ENCODE measurements at regions not wholly inside any gene's neighbourhood (a gene's known extent, or its start where the extent isn't known, plus 50 kb on each side); places are given as distances from the start of the nearest gene placed in this dataset.

GRCh38 chr13:85249151-85249550, 550.1 kb downstream of the SLITRK6 start:
- Mint-ChIP-seq H3K36me3 (peaks cover 8% of the 10 kb centered on the region), H3K9me3 (peaks cover 9% of the 10 kb centered on the region), H3K4me1 (no peaks in the 10 kb centered on the region), H3K4me3 (no peak overlapping the region), H3K27me3 (ENCODE audit: low read depth) (no peaks in the 10 kb centered on the region), H3K27ac (no peak overlapping the region)
- no peak for DNase-seq (ENCODE audit: low spot score)
- TF ChIP-seq JUN (CRISPR knock-in tag; IDR thresholded peaks at IDR 0.05) (no peak), TEAD4 (CRISPR knock-in tag; IDR thresholded peaks at IDR 0.05) (no peak), E2F4 (CRISPR knock-in tag; IDR thresholded peaks at IDR 0.05; ENCODE audit: borderline replicate concordance, low read depth) (no peak), CREM (CRISPR knock-in tag; IDR thresholded peaks at IDR 0.05) (no peak), ETV6 (CRISPR knock-in tag; IDR thresholded peaks at IDR 0.05) (no peak), ZNF263 (CRISPR knock-in tag; IDR thresholded peaks at IDR 0.05; ENCODE audit: low read depth) (no peak), RELA (CRISPR knock-in tag; IDR thresholded peaks at IDR 0.05; ENCODE audit: borderline replicate concordance) (no peak), ATF1 (CRISPR knock-in tag; IDR thresholded peaks at IDR 0.05) (no peak), ZBTB21 (CRISPR knock-in tag; IDR thresholded peaks at IDR 0.05; ENCODE audit: borderline replicate concordance) (no peak), STAT6 (CRISPR knock-in tag; conservative IDR thresholded peaks at IDR 0.05; ENCODE audit: low read depth) (no peak), HMGXB4 (CRISPR knock-in tag; IDR thresholded peaks at IDR 0.05) (no peak), KAT7 (CRISPR knock-in tag; IDR thresholded peaks at IDR 0.05; ENCODE audit: borderline replicate concordance) (no peak), IRF1 (CRISPR knock-in tag; IDR thresholded peaks at IDR 0.05) (no peak), ZNF138 (CRISPR knock-in tag; conservative IDR thresholded peaks at IDR 0.05) (no peak), CREB1 (CRISPR knock-in tag; IDR thresholded peaks at IDR 0.05) (no peak), MYBL2 (CRISPR knock-in tag; IDR thresholded peaks at IDR 0.05) (no peak), ZNF396 (CRISPR knock-in tag; IDR thresholded peaks at IDR 0.05; ENCODE audit: borderline replicate concordance) (no peak)
- TF ChIP-seq, protein P1, sequence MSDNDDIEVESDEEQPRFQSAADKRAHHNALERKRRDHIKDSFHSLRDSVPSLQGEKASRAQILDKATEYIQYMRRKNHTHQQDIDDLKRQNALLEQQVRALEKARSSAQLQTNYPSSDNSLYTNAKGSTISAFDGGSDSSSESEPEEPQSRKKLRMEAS (CRISPR knock-in tag; IDR thresholded peaks at IDR 0.05), result no peak
- TF ChIP-seq, protein P2, sequence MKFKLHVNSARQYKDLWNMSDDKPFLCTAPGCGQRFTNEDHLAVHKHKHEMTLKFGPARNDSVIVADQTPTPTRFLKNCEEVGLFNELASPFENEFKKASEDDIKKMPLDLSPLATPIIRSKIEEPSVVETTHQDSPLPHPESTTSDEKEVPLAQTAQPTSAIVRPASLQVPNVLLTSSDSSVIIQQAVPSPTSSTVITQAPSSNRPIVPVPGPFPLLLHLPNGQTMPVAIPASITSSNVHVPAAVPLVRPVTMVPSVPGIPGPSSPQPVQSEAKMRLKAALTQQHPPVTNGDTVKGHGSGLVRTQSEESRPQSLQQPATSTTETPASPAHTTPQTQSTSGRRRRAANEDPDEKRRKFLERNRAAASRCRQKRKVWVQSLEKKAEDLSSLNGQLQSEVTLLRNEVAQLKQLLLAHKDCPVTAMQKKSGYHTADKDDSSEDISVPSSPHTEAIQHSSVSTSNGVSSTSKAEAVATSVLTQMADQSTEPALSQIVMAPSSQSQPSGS (CRISPR knock-in tag; IDR thresholded peaks at IDR 0.05; ENCODE audit: borderline replicate concordance, low read depth), result no peak
- TF ChIP-seq, protein P3, sequence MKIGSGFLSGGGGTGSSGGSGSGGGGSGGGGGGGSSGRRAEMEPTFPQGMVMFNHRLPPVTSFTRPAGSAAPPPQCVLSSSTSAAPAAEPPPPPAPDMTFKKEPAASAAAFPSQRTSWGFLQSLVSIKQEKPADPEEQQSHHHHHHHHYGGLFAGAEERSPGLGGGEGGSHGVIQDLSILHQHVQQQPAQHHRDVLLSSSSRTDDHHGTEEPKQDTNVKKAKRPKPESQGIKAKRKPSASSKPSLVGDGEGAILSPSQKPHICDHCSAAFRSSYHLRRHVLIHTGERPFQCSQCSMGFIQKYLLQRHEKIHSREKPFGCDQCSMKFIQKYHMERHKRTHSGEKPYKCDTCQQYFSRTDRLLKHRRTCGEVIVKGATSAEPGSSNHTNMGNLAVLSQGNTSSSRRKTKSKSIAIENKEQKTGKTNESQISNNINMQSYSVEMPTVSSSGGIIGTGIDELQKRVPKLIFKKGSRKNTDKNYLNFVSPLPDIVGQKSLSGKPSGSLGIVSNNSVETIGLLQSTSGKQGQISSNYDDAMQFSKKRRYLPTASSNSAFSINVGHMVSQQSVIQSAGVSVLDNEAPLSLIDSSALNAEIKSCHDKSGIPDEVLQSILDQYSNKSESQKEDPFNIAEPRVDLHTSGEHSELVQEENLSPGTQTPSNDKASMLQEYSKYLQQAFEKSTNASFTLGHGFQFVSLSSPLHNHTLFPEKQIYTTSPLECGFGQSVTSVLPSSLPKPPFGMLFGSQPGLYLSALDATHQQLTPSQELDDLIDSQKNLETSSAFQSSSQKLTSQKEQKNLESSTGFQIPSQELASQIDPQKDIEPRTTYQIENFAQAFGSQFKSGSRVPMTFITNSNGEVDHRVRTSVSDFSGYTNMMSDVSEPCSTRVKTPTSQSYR (CRISPR knock-in tag; IDR thresholded peaks at IDR 0.05), result no peak
- ChIA-PET CTCF (no interaction called here), POLR2A (no interaction called here)
- ATAC-seq, result no peak
